Mucosa of descending colon (tissue), 3 donors: ENCODE measurements at regions not wholly inside any gene's neighbourhood (a gene's known extent, or its start where the extent isn't known, plus 50 kb on each side); places are given as distances from the start of the nearest gene placed in this dataset.

ENCODE experiments used
- ATAC-seq: fragments of 200-7000 bp; cut with Tn5 transposase; one replicate; pipeline ENCODE4 v1.9.1; 2020; ENCODE audit warnings: mild to moderate bottlenecking, moderate library complexity
- DNase-seq, 3 donors: peaks; one replicate each; pipeline ENCODE4 v3.0.0-alpha.2; 2020
- H3K36me3 ChIP-seq: fragments of 200-600 bp; one replicate; pipeline ENCODE4 v1.8.0; 2021; ENCODE audit warnings: low read depth, mild to moderate bottlenecking
- H3K4me1 ChIP-seq: fragments of 200-600 bp; one replicate; pipeline ENCODE4 v1.8.0; 2021; ENCODE audit warnings: low read depth, mild to moderate bottlenecking
- H3K4me3 ChIP-seq: fragments of 200-600 bp; one replicate; pipeline ENCODE4 v1.8.0; 2021; ENCODE audit warnings: mild to moderate bottlenecking
- H3K9me3 ChIP-seq: fragments of 200-600 bp; one replicate; pipeline ENCODE4 v1.8.0; 2021; ENCODE audit warnings: mild to moderate bottlenecking
- CTCF ChIP-seq: fragments of 200-600 bp; IDR thresholded peaks from one replicate; pipeline ENCODE4 v1.8.0; 2022; ENCODE audit warnings: antibody characterized with exemption, mild to moderate bottlenecking
- intact Hi-C, 2 donors: fragments of 100-400 bp; cut with DNase I in 1 of 2; cut with micrococcal nuclease in 1 of 2; formaldehyde crosslinking; loops; one replicate each; pipeline versions ENCODE4 v1.11.0 to v1.11.1; 2022; cut with DNase I, micrococcal nuclease
- donor health status: DM: no; HTN: no; CAD: no; lungs with moderate emphysema.
- donor health status: DM: no; HTN: no; CAD: no.
- donor health status: DM: no; HTN: yes; CAD: no.

GRCh38 chr15:70582143-70582945 lies 181.0 kb downstream of the UACA start:
- DNase-seq (no peak), ATAC-seq (no peak)
- Histone ChIP-seq H3K9me3 (no peaks in the 10 kb centered on the region), H3K36me3 (no peaks in the 10 kb centered on the region), H3K4me3 (no peak overlapping the region), H3K4me1 (no peaks in the 10 kb centered on the region)
- TF ChIP-seq CTCF: no peak
- intact Hi-C loops: no loop called here

- intact Hi-C loops: no loop called here
- TF ChIP-seq CTCF: no peak
These were observed 182.4 kb downstream of the UACA start for GRCh38 chr15:70580958-70581357.

GRCh38 chr15:70580286-70580685 lies 183.1 kb downstream of the UACA start:
- H3K4me3 ChIP-seq: no peak overlapping the region
- H3K36me3 ChIP-seq: no peaks in the 10 kb centered on the region
- DNase-seq (no peak), ATAC-seq (no peak)
- no peak for TF ChIP-seq CTCF
- H3K9me3 ChIP-seq: no peaks in the 10 kb centered on the region
- H3K4me1 ChIP-seq: no peaks in the 10 kb centered on the region
- intact Hi-C loops: no loop called here

More at GRCh38 chr15:70580958-70581357, 182.4 kb downstream of the UACA start:
- DNase-seq (no peak), ATAC-seq (no peak)
- no peaks in the 10 kb centered on the region for H3K4me1 ChIP-seq
- no peaks in the 10 kb centered on the region for H3K9me3 ChIP-seq
- no peaks in the 10 kb centered on the region for H3K36me3 ChIP-seq
- no peak overlapping the region for H3K4me3 ChIP-seq

- no peak overlapping the region for H3K4me3 ChIP-seq
- DNase-seq: no peak
- TF ChIP-seq CTCF: no peak
- H3K4me1 ChIP-seq: no peaks in the 10 kb centered on the region
- H3K36me3 ChIP-seq: no peaks in the 10 kb centered on the region
- ATAC-seq: no peak
- H3K9me3 ChIP-seq: no peaks in the 10 kb centered on the region
- intact Hi-C loops: no loop called here
These were observed 183.6 kb downstream of the UACA start for GRCh38 chr15:70579766-70580165.

- no peak for DNase-seq
- H3K4me3 ChIP-seq: no peak overlapping the region
- H3K36me3 ChIP-seq: no peaks in the 10 kb centered on the region
- intact Hi-C loops: no loop called here
- no peaks in the 10 kb centered on the region for H3K4me1 ChIP-seq
- TF ChIP-seq CTCF: no peak
- H3K9me3 ChIP-seq: no peaks in the 10 kb centered on the region
- no peak for ATAC-seq
These were observed 185.2 kb downstream of the UACA start for GRCh38 chr15:70578196-70578595.
